Trophoblast cell (in vitro differentiated cells and primary cell): ENCODE measurements at regions not wholly inside any gene's neighbourhood (a gene's known extent, or its start where the extent isn't known, plus 50 kb on each side); places are given as distances from the start of the nearest gene placed in this dataset.

Experiments used
- DNase-seq, 2 donors: peaks; one replicate each; pipeline ENCODE4 v3.0.0-alpha.2; 2016
- H2AFZ ChIP-seq: 2 replicates; pipeline ENCODE4 v1.6.1; 2013; ENCODE audit warnings: low read length, moderate library complexity, mild to moderate bottlenecking; ENCODE audit not compliant: insufficient read depth, poor library complexity
- H2AK5ac ChIP-seq: 2 replicates; pipeline ENCODE4 v1.6.1; 2013; ENCODE audit warnings: mild to moderate bottlenecking, low read length
- H2BK120ac ChIP-seq: 2 replicates; pipeline ENCODE4 v1.6.1; 2013; ENCODE audit warnings: low read length, mild to moderate bottlenecking, moderate library complexity; ENCODE audit not compliant: insufficient read depth, poor library complexity
- H2BK12ac ChIP-seq: 2 replicates; pipeline ENCODE4 v1.6.1; 2013; ENCODE audit warnings: mild to moderate bottlenecking, low read length, moderate library complexity
- H2BK5ac ChIP-seq: 2 replicates; pipeline ENCODE4 v1.6.1; 2013; ENCODE audit warnings: low read length, low read depth, moderate library complexity, mild to moderate bottlenecking; ENCODE audit not compliant: poor library complexity
- H3K14ac ChIP-seq: 2 replicates; pipeline ENCODE4 v1.6.1; 2013; ENCODE audit warnings: mild to moderate bottlenecking, low read length
- H3K18ac ChIP-seq: 2 replicates; pipeline ENCODE4 v1.6.1; 2013; ENCODE audit warnings: mild to moderate bottlenecking, low read length
- H3K23ac ChIP-seq: 2 replicates; pipeline ENCODE4 v1.6.1; 2013; ENCODE audit warnings: low read length
- H3K27ac ChIP-seq: 2 replicates; pipeline ENCODE4 v1.5.1; 2013; ENCODE audit warnings: low read depth, mild to moderate bottlenecking, inconsistent platforms, low read length, moderate library complexity
- H3K27me3 ChIP-seq: 2 replicates; pipeline ENCODE4 v1.6.1; 2013; ENCODE audit warnings: inconsistent platforms, mild to moderate bottlenecking, low read length, moderate library complexity; ENCODE audit not compliant: insufficient read depth
- H3K36me3 ChIP-seq, 2 experiments: 1 replicate in 1 of 2; 2 replicates in 1 of 2; pipeline ENCODE4 v1.6.1; 2013; ENCODE audit warnings: low read length in 2 of 2, mild to moderate bottlenecking in 2 of 2, moderate library complexity in 1 of 2; ENCODE audit not compliant: insufficient read depth in 2 of 2, control insufficient read depth in 1 of 2
- H3K4ac ChIP-seq: 2 replicates; pipeline ENCODE4 v1.6.1; 2013; ENCODE audit warnings: low read depth, mild to moderate bottlenecking, low read length, moderate library complexity
- H3K4me1 ChIP-seq, 2 experiments: 1 replicate in 1 of 2; 2 replicates in 1 of 2; pipeline ENCODE4 v1.6.1; 2013; ENCODE audit warnings: low read length in 2 of 2, mild to moderate bottlenecking in 2 of 2, moderate library complexity in 1 of 2; ENCODE audit not compliant: insufficient read depth in 2 of 2, control insufficient read depth in 1 of 2
- H3K4me2 ChIP-seq: 2 replicates; pipeline ENCODE4 v1.6.1; 2013; ENCODE audit warnings: inconsistent platforms, mild to moderate bottlenecking, low read length, moderate library complexity
- H3K4me3 ChIP-seq: 2 replicates; pipeline ENCODE4 v1.5.1; 2013; ENCODE audit warnings: mild to moderate bottlenecking, low read depth, low read length, inconsistent platforms
- H3K79me1 ChIP-seq: one replicate; pipeline ENCODE4 v1.6.1; 2013; ENCODE audit warnings: low read length
- H3K79me2 ChIP-seq: 2 replicates; pipeline ENCODE4 v1.6.1; 2013; ENCODE audit warnings: low read length, mild to moderate bottlenecking; ENCODE audit not compliant: control insufficient read depth, insufficient read depth, poor library complexity
- H3K9ac ChIP-seq: 2 replicates; pipeline ENCODE4 v1.6.1; 2013; ENCODE audit warnings: mild to moderate bottlenecking, low read length
- H3K9me3 ChIP-seq: 2 replicates; pipeline ENCODE4 v1.6.1; 2013; ENCODE audit warnings: low read depth, mild to moderate bottlenecking, control low read depth, inconsistent platforms, low read length; ENCODE audit not compliant: insufficient read depth
- H4K12ac ChIP-seq: 2 replicates; pipeline ENCODE4 v1.6.1; 2013; ENCODE audit warnings: low read depth, mild to moderate bottlenecking, low read length, moderate library complexity
- H4K8ac ChIP-seq: 2 replicates; pipeline ENCODE4 v1.6.1; 2013; ENCODE audit warnings: low read depth, mild to moderate bottlenecking, low read length, moderate library complexity
- H4K91ac ChIP-seq: one replicate; pipeline ENCODE4 v1.6.1; 2013; ENCODE audit warnings: low read depth, mild to moderate bottlenecking, low read length, moderate library complexity
- WGBS: extraction: QIAGEN DNeasy Blood & Tissue Kit; methylation state at CpG from one replicate; pipeline ENCODE4 v1.1.7; 2013; ENCODE audit warnings: missing lambda C conversion rate; ENCODE audit not compliant: insufficient read length, insufficient coverage; ENCODE audit errors: extremely low coverage; 5-methylcytosine and 5-hydroxymethylcytosine counted together

- no peaks in the 10 kb centered on the region for H3K79me2 ChIP-seq
- no peak for DNase-seq
- no CpG with 5 or more reads among the region's 1 CpG for WGBS
- H2BK5ac ChIP-seq: no peak overlapping the region
- no peak overlapping the region for H2BK120ac ChIP-seq
- H3K9me3 ChIP-seq: peaks cover 5% of the 10 kb centered on the region
- no peak overlapping the region for H2AFZ ChIP-seq
- H3K18ac ChIP-seq: no peak overlapping the region
- no peak overlapping the region for H3K23ac ChIP-seq
- H3K4me3 ChIP-seq: no peak overlapping the region
- no peak overlapping the region for H3K9ac ChIP-seq
- no peaks in the 10 kb centered on the region for H3K4me1 ChIP-seq
- H4K12ac ChIP-seq: no peak overlapping the region
- no peaks in the 10 kb centered on the region for H3K27me3 ChIP-seq
- H4K8ac ChIP-seq: no peak overlapping the region
- H3K14ac ChIP-seq: no peak overlapping the region
- no peak overlapping the region for H3K27ac ChIP-seq
- H3K79me1 ChIP-seq: no peaks in the 10 kb centered on the region
- no peak overlapping the region for H4K91ac ChIP-seq
- no peak overlapping the region for H2BK12ac ChIP-seq
- no peak overlapping the region for H3K4me2 ChIP-seq
- H3K36me3 ChIP-seq: no peaks in the 10 kb centered on the region
- H2AK5ac ChIP-seq: no peak overlapping the region
- no peak overlapping the region for H3K4ac ChIP-seq
Measured at GRCh38 chr5:123732257-123732656, 220.3 kb downstream of the CSNK1G3 start.

DNA sequence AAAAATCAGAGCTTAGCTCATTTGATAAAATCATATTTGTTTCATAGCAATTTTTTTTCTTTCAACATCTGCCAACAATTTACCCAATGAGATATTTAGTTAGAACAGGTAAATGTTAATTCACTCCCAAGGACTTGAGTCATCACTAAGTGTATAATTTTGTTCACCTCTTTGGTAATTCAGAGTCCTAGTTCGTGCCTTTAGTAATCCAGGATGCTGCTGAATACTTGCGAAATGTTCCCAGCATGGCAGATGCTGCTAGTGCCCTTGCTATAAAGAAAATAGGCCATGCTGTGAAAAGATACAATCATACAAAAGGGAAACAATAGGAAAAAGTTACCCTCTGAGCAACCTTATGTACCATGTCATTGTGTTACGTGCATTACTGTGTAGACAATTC lies 210.5 kb downstream of the CSNK1G3 start:
- WGBS: no CpG with 5 or more reads among the region's 3 CpGs
- Histone ChIP-seq H3K27me3 (no peaks in the 10 kb centered on the region), H4K91ac (no peak overlapping the region), H3K14ac (no peak overlapping the region), H3K79me2 (no peaks in the 10 kb centered on the region), H3K23ac (no peak overlapping the region), H3K36me3 (no peaks in the 10 kb centered on the region), H2BK5ac (no peak overlapping the region), H3K4me1 (no peaks in the 10 kb centered on the region), H3K9ac (no peak overlapping the region), H2AK5ac (no peak overlapping the region), H3K4me2 (no peak overlapping the region), H3K79me1 (no peaks in the 10 kb centered on the region), H3K18ac (no peak overlapping the region), H2BK12ac (no peak overlapping the region), H3K27ac (no peak overlapping the region), H2AFZ (no peak overlapping the region), H3K4ac (no peak overlapping the region), H3K9me3 (no peaks in the 10 kb centered on the region), H4K12ac (no peak overlapping the region), H3K4me3 (no peak overlapping the region), H4K8ac (no peak overlapping the region), H2BK120ac (no peak overlapping the region)
- no peak for DNase-seq

DNA sequence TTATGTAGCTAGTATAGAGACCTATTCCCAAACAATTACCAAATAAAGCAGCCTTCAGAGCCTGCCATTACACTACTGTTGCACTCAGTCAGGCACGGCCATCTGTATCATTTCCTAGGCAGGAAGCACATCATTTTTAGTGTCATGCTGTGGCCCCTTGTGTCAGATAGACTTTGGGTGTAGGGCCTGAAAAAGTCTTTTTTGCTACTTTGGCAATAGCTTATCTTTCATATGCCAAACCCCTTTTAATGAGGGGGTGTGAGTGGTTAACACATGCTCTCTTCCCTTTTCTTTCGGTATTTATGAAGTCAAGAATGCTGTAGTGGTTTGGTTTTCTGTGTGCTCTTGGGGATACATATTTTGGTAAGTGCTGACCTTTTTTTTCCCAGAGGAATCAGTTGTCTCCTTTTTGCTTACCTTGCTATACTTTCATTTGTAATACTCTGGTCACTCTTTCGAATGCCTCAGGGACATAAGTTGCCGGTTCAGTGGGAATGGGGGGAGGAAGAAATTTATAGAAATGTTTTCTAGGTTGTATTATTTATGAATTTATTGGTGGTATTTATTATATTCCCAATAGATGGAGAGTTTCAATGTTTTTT lies 209.8 kb downstream of the CSNK1G3 start:
- no peak overlapping the region for H3K4me3 ChIP-seq
- no CpG with 5 or more reads among the region's 4 CpGs for WGBS
- H3K79me1 ChIP-seq: no peaks in the 10 kb centered on the region
- no peak overlapping the region for H2BK12ac ChIP-seq
- H2BK5ac ChIP-seq: no peak overlapping the region
- no peaks in the 10 kb centered on the region for H3K79me2 ChIP-seq
- H2AFZ ChIP-seq: no peak overlapping the region
- no peak overlapping the region for H3K9ac ChIP-seq
- no peaks in the 10 kb centered on the region for H3K4me1 ChIP-seq
- no peaks in the 10 kb centered on the region for H3K27me3 ChIP-seq
- no peak overlapping the region for H4K12ac ChIP-seq
- no peak overlapping the region for H4K8ac ChIP-seq
- no peak overlapping the region for H3K4me2 ChIP-seq
- H3K23ac ChIP-seq: no peak overlapping the region
- no peak overlapping the region for H2AK5ac ChIP-seq
- no peak overlapping the region for H3K18ac ChIP-seq
- no peak for DNase-seq
- no peak overlapping the region for H3K27ac ChIP-seq
- no peak overlapping the region for H3K14ac ChIP-seq
- no peak overlapping the region for H2BK120ac ChIP-seq
- H3K36me3 ChIP-seq: no peaks in the 10 kb centered on the region
- H4K91ac ChIP-seq: no peak overlapping the region
- no peak overlapping the region for H3K4ac ChIP-seq
- no peaks in the 10 kb centered on the region for H3K9me3 ChIP-seq

DNA sequence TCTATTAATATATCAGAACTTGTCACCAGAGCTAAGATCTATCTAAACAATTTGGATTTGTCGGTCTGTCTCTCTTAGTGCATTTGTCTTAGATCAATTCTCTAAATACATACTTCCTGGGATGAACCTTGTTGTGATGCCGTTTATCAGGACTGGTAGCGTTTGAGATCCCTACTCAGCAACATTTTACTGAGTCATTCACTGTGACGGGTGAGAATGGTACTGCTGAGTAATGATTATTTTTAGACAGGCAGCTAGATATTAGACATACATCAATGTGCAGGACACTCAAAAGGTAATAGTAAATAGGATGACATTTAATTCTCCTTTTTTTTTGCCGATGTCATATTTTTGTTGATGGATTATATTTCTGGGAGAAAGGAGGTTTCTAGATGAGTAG lies 209.0 kb downstream of the CSNK1G3 start:
- no peaks in the 10 kb centered on the region for H3K79me2 ChIP-seq
- no peak for DNase-seq
- H3K4me2 ChIP-seq: no peak overlapping the region
- WGBS: no CpG with 5 or more reads among the region's 5 CpGs
- H3K79me1 ChIP-seq: no peaks in the 10 kb centered on the region
- H3K9ac ChIP-seq: no peak overlapping the region
- no peak overlapping the region for H2AK5ac ChIP-seq
- no peak overlapping the region for H3K23ac ChIP-seq
- H2BK12ac ChIP-seq: no peak overlapping the region
- H3K4me1 ChIP-seq: no peaks in the 10 kb centered on the region
- H2AFZ ChIP-seq: no peak overlapping the region
- H3K27ac ChIP-seq: no peak overlapping the region
- H4K91ac ChIP-seq: no peak overlapping the region
- H3K4me3 ChIP-seq: no peak overlapping the region
- no peaks in the 10 kb centered on the region for H3K27me3 ChIP-seq
- H2BK120ac ChIP-seq: no peak overlapping the region
- no peak overlapping the region for H3K4ac ChIP-seq
- no peak overlapping the region for H3K18ac ChIP-seq
- no peak overlapping the region for H4K12ac ChIP-seq
- H3K9me3 ChIP-seq: peaks cover under 1% of the 10 kb centered on the region
- H4K8ac ChIP-seq: no peak overlapping the region
- no peak overlapping the region for H2BK5ac ChIP-seq
- H3K14ac ChIP-seq: no peak overlapping the region
- H3K36me3 ChIP-seq: no peaks in the 10 kb centered on the region
